Spinal cord (tissue), 9 donors: ENCODE measurements at regions not wholly inside any gene's neighbourhood (a gene's known extent, or its start where the extent isn't known, plus 50 kb on each side); places are given as distances from the start of the nearest gene placed in this dataset.
"Not testable (repeated sequence)": the region's sequence is repeated elsewhere in the genome, so short reads cannot be mapped to it uniquely, and the experiment has no call there.

ENCODE experiments used
- DNase-seq, 6 donors: peaks; one replicate each; pipeline versions ENCODE4 v3.0.0 to v3.0.0-alpha.2; 2013 to 2015; ENCODE audit warnings: low spot score in 6 of 6, low read depth in 4 of 6
- H3K27ac ChIP-seq: one replicate; pipeline ENCODE4 v1.5.1; 2013; ENCODE audit warnings: low read depth, low read length, control low read depth
- H3K27me3 ChIP-seq: one replicate; pipeline ENCODE4 v1.6.1; 2013; ENCODE audit warnings: low read length; ENCODE audit not compliant: control insufficient read depth, insufficient read depth
- H3K36me3 ChIP-seq: one replicate; pipeline ENCODE4 v1.6.1; 2013; ENCODE audit warnings: low read length; ENCODE audit not compliant: control insufficient read depth, insufficient read depth
- H3K4me1 ChIP-seq: one replicate; pipeline ENCODE4 v1.6.1; 2013; ENCODE audit warnings: low read length; ENCODE audit not compliant: control insufficient read depth, insufficient read depth
- H3K4me3 ChIP-seq: one replicate; pipeline ENCODE4 v1.5.1; 2013; ENCODE audit warnings: low read depth, low read length, control low read depth
- H3K9me3 ChIP-seq: one replicate; pipeline ENCODE4 v1.6.1; 2013; ENCODE audit warnings: low read length; ENCODE audit not compliant: control insufficient read depth, insufficient read depth
- WGBS: methylation state at CpG from one replicate; pipeline ENCODE4 v1.1.5; 2013; ENCODE audit warnings: missing lambda C conversion rate; ENCODE audit not compliant: insufficient coverage; 5-methylcytosine and 5-hydroxymethylcytosine counted together
- donor health status: healthy.

- Histone ChIP-seq H3K27me3 (no peaks in the 10 kb centered on the region), H3K4me3 (no peak overlapping the region), H3K36me3 (no peaks in the 10 kb centered on the region), H3K4me1 (no peaks in the 10 kb centered on the region), H3K9me3 (no peaks in the 10 kb centered on the region), H3K27ac (no peak overlapping the region)
- no peak for DNase-seq
- WGBS = 100% methylated on average over 2 of the region's 5 CpGs
Measured at GRCh38 chr2:163919717-163920116, 183.9 kb upstream of the FIGN start.

- not testable (repeated sequence) for H3K27me3 ChIP-seq, DNase-seq, H3K9me3 ChIP-seq, H3K36me3 ChIP-seq, H3K4me1 ChIP-seq, H3K4me3 ChIP-seq, H3K27ac ChIP-seq
- WGBS = 95% methylated on average over 14 of the region's 19 CpGs
Measured at GRCh38 chr2:163914486-163914885, 178.7 kb upstream of the FIGN start.

GRCh38 chr2:163913532-163913944 is 177.7 kb upstream of the FIGN start:
- not testable (repeated sequence) for H3K27ac ChIP-seq, H3K4me3 ChIP-seq, H3K4me1 ChIP-seq, H3K36me3 ChIP-seq, H3K27me3 ChIP-seq, DNase-seq, H3K9me3 ChIP-seq
- WGBS = 92% methylated on average over 30 of the region's 32 CpGs

GRCh38 chr2:163909411-163910080 is 173.7 kb upstream of the FIGN start:
- DNase-seq = no peak
- no peak overlapping the region for H3K4me3 ChIP-seq
- no peaks in the 10 kb centered on the region for H3K9me3 ChIP-seq
- no peaks in the 10 kb centered on the region for H3K27me3 ChIP-seq
- H3K36me3 ChIP-seq = no peaks in the 10 kb centered on the region
- H3K4me1 ChIP-seq = no peaks in the 10 kb centered on the region
- H3K27ac ChIP-seq = no peak overlapping the region
- WGBS = over 99% methylated on average over 39 of the region's 40 CpGs

GRCh38 chr2:163906410-163906809 is 170.6 kb upstream of the FIGN start:
- no peaks in the 10 kb centered on the region for H3K27me3 ChIP-seq
- H3K36me3 ChIP-seq = no peaks in the 10 kb centered on the region
- H3K4me3 ChIP-seq = no peak overlapping the region
- no peaks in the 10 kb centered on the region for H3K9me3 ChIP-seq
- no peak overlapping the region for H3K27ac ChIP-seq
- H3K4me1 ChIP-seq = no peaks in the 10 kb centered on the region
- DNase-seq = no peak
- WGBS = no CpG with 5 or more reads among the region's 1 CpG

- DNase-seq = no peak
- WGBS = 100% methylated on average over 1 of the region's 2 CpGs
- H3K9me3 ChIP-seq = peaks cover 2% of the 10 kb centered on the region
Measured at GRCh38 chr2:163897799-163898198, 162.0 kb upstream of the FIGN start.

GRCh38 chr2:163893444-163893843 is 157.6 kb upstream of the FIGN start:
- WGBS = no CpG with 5 or more reads among the region's 1 CpG

More at GRCh38 chr2:163897799-163898198, 162.0 kb upstream of the FIGN start:
- no peak overlapping the region for H3K4me3 ChIP-seq
- H3K36me3 ChIP-seq = no peaks in the 10 kb centered on the region
- H3K27me3 ChIP-seq = no peaks in the 10 kb centered on the region
- no peak overlapping the region for H3K27ac ChIP-seq
- no peaks in the 10 kb centered on the region for H3K4me1 ChIP-seq

GRCh38 chr2:163888591-163888990 is 152.8 kb upstream of the FIGN start:
- Histone ChIP-seq H3K4me1 (no peaks in the 10 kb centered on the region), H3K27ac (no peak overlapping the region), H3K36me3 (no peaks in the 10 kb centered on the region), H3K9me3 (no peaks in the 10 kb centered on the region), H3K4me3 (no peak overlapping the region), H3K27me3 (no peaks in the 10 kb centered on the region)
- WGBS = no CpG with 5 or more reads among the region's 4 CpGs
- DNase-seq = no peak

More at GRCh38 chr2:163893444-163893843, 157.6 kb upstream of the FIGN start:
- H3K4me3 ChIP-seq, H3K27ac ChIP-seq, H3K9me3 ChIP-seq, H3K36me3 ChIP-seq, H3K27me3 ChIP-seq, H3K4me1 ChIP-seq, DNase-seq: not testable (repeated sequence)

- H3K36me3 ChIP-seq = no peaks in the 10 kb centered on the region
- no peak for DNase-seq
- no peaks in the 10 kb centered on the region for H3K4me1 ChIP-seq
- no peaks in the 10 kb centered on the region for H3K9me3 ChIP-seq
- no peaks in the 10 kb centered on the region for H3K27me3 ChIP-seq
- H3K4me3 ChIP-seq = no peak overlapping the region
- H3K27ac ChIP-seq = no peak overlapping the region
Measured at GRCh38 chr2:163887182-163887581, 151.4 kb upstream of the FIGN start.

- Histone ChIP-seq H3K27me3 (no peaks in the 10 kb centered on the region), H3K9me3 (no peaks in the 10 kb centered on the region), H3K36me3 (no peaks in the 10 kb centered on the region), H3K4me3 (no peak overlapping the region), H3K27ac (no peak overlapping the region), H3K4me1 (no peaks in the 10 kb centered on the region)
- WGBS = 92% methylated on average over 8 of the region's 10 CpGs
- no peak for DNase-seq
Measured at GRCh38 chr2:163884416-163884815, 148.6 kb upstream of the FIGN start.
